Esophagus muscularis mucosa (tissue), 4 donors: ENCODE measurements at regions not wholly inside any gene's neighbourhood (a gene's known extent, or its start where the extent isn't known, plus 50 kb on each side); places are given as distances from the start of the nearest gene placed in this dataset.

Source experiments
- DNase-seq: peaks from one replicate; pipeline ENCODE4 v3.0.0-alpha.2; 2017; ENCODE audit errors: extremely low spot score
- H3K27ac ChIP-seq, 4 donors: fragments of 200-600 bp; sonication (generic); replicated peaks in 1 of 4; 1 replicate in 3 of 4; 2 replicates in 1 of 4; pipeline ENCODE4 v1.5.1; 2016 to 2019; ENCODE audit warnings: mild to moderate bottlenecking in 1 of 4
- H3K27me3 ChIP-seq, 4 donors: fragments of 200-600 bp; sonication (generic); one replicate each; pipeline versions ENCODE4 v1.5.1 to v1.6.0; 2016 to 2019
- H3K36me3 ChIP-seq, 4 donors: fragments of 200-600 bp; sonication (generic); one replicate each; pipeline ENCODE4 v1.5.1; 2016 to 2019
- H3K4me1 ChIP-seq, 4 donors: fragments of 200-600 bp; sonication (generic); one replicate each; pipeline ENCODE4 v1.5.1; 2016 to 2019
- H3K4me3 ChIP-seq, 4 donors: fragments of 200-600 bp; sonication (generic); 1 replicate in 2 of 4; 2 replicates in 2 of 4; pipeline ENCODE4 v1.5.1; 2016 to 2019; ENCODE audit warnings: mild to moderate bottlenecking in 4 of 4, moderate library complexity in 1 of 4
- H3K9me3 ChIP-seq, 4 donors: fragments of 200-600 bp; sonication (generic); 1 replicate in 3 of 4; 2 replicates in 1 of 4; pipeline ENCODE4 v1.5.1; 2016 to 2019
- CTCF ChIP-seq, 3 experiments: fragments of 200-600 bp in 2 of 3; fragments of 450-650 bp in 1 of 3; sonication (generic) in 2 of 3; IDR thresholded peaks; one replicate each; pipeline ENCODE4 v1.5.1; 2017 to 2019; ENCODE audit warnings: antibody characterized with exemption in 3 of 3, mild to moderate bottlenecking in 2 of 3, moderate library complexity in 1 of 3
- EP300 ChIP-seq: sonication (generic); formaldehyde crosslinking; IDR thresholded peaks from one replicate; pipeline ENCODE4 v1.6.1; 2017; ENCODE audit warnings: antibody characterized with exemption
- POLR2A ChIP-seq: fragments of 450-650 bp; IDR thresholded peaks from one replicate; pipeline ENCODE4 v1.6.1; 2017; ENCODE audit warnings: antibody characterized with exemption, moderate library complexity, mild to moderate bottlenecking, low read depth
- POLR2AphosphoS5 ChIP-seq, 2 donors: sonication (generic); formaldehyde crosslinking; IDR thresholded peaks; one replicate each; pipeline ENCODE4 v1.6.1; 2017; ENCODE audit warnings: antibody characterized with exemption in 2 of 2
- WGBS: methylation state at CpG from one replicate; pipeline ENCODE4 v1.1.5; 2018; 5-methylcytosine and 5-hydroxymethylcytosine counted together
- intact Hi-C: fragments of 100-400 bp; cut with DNase I; formaldehyde crosslinking; loops from one replicate; pipeline ENCODE4 v1.15.1; 2023

GRCh38 chr6:142550310-142551063 is 248.7 kb downstream of the ADGRG6 start:
- intact Hi-C loops = no loop called here
- TF ChIP-seq POLR2A = no peak
- no peak for TF ChIP-seq CTCF (IDR thresholded peaks at IDR 0.05)
- TF ChIP-seq EP300 = no peak
- TF ChIP-seq POLR2AphosphoS5 (IDR thresholded peaks at IDR 0.05) = no peak
- DNase-seq = no peak
- Histone ChIP-seq H3K27ac (no peak overlapping the region), H3K9me3 (no peaks in the 10 kb centered on the region), H3K4me3 (no peak overlapping the region), H3K36me3 (no peaks in the 10 kb centered on the region), H3K27me3 (no peaks in the 10 kb centered on the region), H3K4me1 (peaks cover 0 to 4% (median 2%) of the 10 kb centered on the region in 4 donors)
- 47% methylated on average over 7 of the region's 7 CpGs for WGBS

- H3K4me1 ChIP-seq = peaks cover 0 to 4% (median 2%) of the 10 kb centered on the region in 4 donors
- no peak overlapping the region for H3K4me3 ChIP-seq
- TF ChIP-seq POLR2A (no peak), CTCF (IDR thresholded peaks at IDR 0.05) (no peak), POLR2AphosphoS5 (IDR thresholded peaks at IDR 0.05) (no peak), EP300 (no peak)
- WGBS = 70% methylated on average over 4 of the region's 9 CpGs
- no peaks in the 10 kb centered on the region for H3K27me3 ChIP-seq
- no peaks in the 10 kb centered on the region for H3K36me3 ChIP-seq
- intact Hi-C loops = no loop called here
- H3K27ac ChIP-seq = no peak overlapping the region
- H3K9me3 ChIP-seq = no peaks in the 10 kb centered on the region
- DNase-seq = no peak
Measured at GRCh38 chr6:142551274-142551811, 249.5 kb downstream of the ADGRG6 start.

GRCh38 chr6:142558786-142559185 is 257.0 kb downstream of the ADGRG6 start:
- Histone ChIP-seq H3K4me3 (no peak overlapping the region), H3K27me3 (no peaks in the 10 kb centered on the region), H3K9me3 (no peaks in the 10 kb centered on the region), H3K36me3 (no peaks in the 10 kb centered on the region), H3K27ac (no peak overlapping the region), H3K4me1 (no peaks in the 10 kb centered on the region)
- DNase-seq = no peak
- WGBS = 46% methylated on average over 3 of the region's 3 CpGs
- no peak for TF ChIP-seq EP300
- no peak for TF ChIP-seq POLR2A
- TF ChIP-seq POLR2AphosphoS5 (IDR thresholded peaks at IDR 0.05) = no peak
- no peak for TF ChIP-seq CTCF (IDR thresholded peaks at IDR 0.05)
- intact Hi-C loops = no loop called here

DNA sequence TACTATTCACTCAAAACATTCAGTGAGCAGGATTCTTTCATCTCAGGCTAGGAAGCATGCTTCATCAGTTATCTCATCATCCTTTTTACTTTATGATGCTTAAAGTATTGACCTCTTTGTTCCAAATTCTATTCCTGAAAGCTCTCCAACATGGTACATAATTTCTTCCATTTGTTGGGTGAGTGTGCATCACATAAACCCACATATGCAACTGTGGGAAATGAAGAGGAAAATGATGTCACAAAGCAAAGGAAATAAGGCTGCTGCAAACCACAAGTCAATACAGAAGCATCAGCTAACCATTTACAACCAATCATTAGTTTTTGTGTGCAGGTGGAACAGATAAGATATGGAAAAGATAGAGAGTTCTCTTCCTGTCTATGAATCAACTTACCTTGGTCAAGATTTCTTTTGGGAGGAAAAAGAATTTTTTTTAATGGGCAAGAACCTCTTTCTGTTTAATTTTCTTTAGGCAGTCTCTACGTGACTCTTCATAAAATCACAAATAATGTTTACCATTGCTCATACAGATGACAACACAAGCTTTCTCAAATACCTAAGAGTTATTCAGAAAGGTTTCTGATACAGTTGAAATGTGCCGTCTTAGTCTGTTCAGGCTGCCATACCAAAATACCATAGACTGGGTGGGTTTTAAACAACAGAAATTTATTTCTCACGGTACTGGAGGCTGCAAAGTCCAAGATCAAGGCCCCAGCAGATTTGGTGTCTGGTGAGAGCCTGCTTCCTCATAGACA is 259.9 kb downstream of the ADGRG6 start:
- H3K4me3 ChIP-seq = no peak overlapping the region
- no peaks in the 10 kb centered on the region for H3K27me3 ChIP-seq
- H3K36me3 ChIP-seq = no peaks in the 10 kb centered on the region
- TF ChIP-seq CTCF (IDR thresholded peaks at IDR 0.05) = no peak
- no peak for TF ChIP-seq EP300
- no peak for TF ChIP-seq POLR2AphosphoS5 (IDR thresholded peaks at IDR 0.05)
- TF ChIP-seq POLR2A = no peak
- H3K27ac ChIP-seq = no peak overlapping the region
- H3K9me3 ChIP-seq = no peaks in the 10 kb centered on the region
- no peak for DNase-seq
- intact Hi-C loops = no loop called here
- WGBS = 88% methylated on average over 3 of the region's 3 CpGs
- H3K4me1 ChIP-seq = no peaks in the 10 kb centered on the region
